ENCODE measurements at regions not wholly inside any gene's neighbourhood (a gene's known extent, or its start where the extent isn't known, plus 50 kb on each side); places are given as distances from the start of the nearest gene placed in this dataset.

DNA sequence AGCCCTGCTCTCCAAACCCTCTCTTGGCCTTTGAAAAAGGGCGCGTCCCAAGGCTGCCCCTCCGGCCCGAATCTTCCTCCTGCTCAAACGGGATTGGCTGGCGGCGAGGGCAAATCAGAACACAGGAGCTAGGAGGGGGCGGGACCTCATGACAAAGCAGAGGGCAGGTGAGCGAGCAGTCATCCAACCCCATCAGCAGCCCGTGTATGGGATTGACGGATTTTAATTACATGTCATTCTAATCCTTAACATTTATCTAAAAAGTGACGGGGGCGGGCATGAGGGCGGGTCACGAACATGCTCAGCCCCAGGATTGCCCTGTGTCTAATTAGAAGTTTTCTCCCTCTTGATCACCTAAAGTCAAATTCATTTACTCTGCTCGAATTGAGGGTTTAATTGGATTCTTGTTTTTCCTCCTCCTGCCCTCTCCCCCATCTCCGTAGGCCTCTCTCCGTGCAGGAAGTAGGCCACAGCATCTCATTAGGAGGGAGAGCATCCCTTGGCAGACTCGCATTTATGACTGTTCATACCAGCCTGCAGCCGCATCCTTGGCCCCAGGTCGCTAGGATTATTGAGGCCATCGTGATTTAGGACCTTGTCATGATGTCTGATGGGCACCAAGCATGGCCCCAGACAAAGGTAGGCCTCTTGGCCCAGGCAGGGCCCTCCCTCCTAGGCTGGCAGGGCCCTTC lies 147.1 kb downstream of the CHST1 start:
- DNase-seq, result peak; percentile 95
- Histone ChIP-seq H3K4me3 (ENCODE audit: insufficient read depth, low read depth, low read length) (no peak overlapping the region), H3K36me3 (replicated peaks; ENCODE audit: control insufficient read depth, insufficient read depth, low read length) (no peaks in the 10 kb centered on the region), H3K27me3 (ENCODE audit: control insufficient read depth, insufficient read depth, low read length) (no peaks in the 10 kb centered on the region)

DNA sequence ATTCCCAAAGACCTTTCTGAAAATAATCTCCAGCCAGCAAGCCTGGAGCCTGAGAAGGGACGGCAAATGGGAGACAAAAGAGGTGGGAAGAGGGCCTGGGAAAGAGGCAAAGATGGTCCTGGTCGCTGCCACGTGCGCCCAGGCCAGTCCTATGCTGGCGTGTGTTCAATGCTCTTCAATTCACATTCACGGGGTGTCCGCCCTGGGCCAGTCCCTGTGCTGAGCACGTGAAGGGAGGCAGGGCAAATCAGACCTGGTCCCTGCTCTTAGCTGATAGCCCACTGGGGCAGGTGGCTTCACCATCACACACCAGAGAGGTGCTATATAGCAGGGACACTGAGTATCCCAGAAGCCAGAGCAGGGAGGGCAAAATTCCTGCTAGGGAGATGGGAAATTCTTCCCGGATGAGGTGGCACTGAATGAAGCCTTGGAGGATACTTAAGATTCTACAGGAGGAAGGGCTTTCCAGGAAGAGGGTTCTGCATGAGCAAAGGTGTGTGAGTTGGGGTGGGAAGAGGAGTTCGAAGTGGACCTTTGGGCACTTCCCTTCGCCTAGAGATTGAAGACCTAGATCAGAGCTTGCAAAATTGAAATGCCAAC lies 148.2 kb downstream of the CHST1 start:
- no peak overlapping the region for H3K4me3 ChIP-seq (ENCODE audit: insufficient read depth, low read depth, low read length)
- H3K27me3 ChIP-seq (ENCODE audit: control insufficient read depth, insufficient read depth, low read length), result no peaks in the 10 kb centered on the region
- no peaks in the 10 kb centered on the region for H3K36me3 ChIP-seq (replicated peaks; ENCODE audit: control insufficient read depth, insufficient read depth, low read length)
- DNase-seq, result no peak

DNA sequence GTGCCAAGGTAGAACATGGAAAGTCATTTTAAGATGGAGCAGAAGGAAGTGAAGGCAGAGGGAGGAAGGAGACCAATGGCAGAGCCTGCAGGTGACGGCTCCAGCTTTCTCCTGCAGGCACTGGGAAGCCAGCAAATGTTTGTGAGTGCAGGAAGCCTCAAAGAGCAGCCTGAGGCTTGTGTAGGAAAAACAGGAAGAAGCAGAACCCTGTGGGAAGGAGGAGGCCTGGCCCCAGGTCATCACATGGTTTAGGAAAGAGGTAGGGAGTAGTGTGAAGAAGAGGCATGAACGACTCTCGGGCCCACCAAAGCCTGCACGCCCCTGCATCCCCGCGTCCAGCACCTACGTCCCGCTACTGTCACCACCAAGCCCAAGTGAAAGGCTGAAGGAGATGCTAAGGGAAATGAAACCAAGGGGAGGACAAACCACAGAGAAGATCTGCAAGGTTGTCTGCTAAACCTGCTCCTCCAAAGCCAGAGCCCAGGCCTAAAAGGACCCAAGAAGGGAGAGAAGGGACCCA lies 151.5 kb downstream of the CHST1 start:
- DNase-seq, result no peak
- no peaks in the 10 kb centered on the region for H3K36me3 ChIP-seq (replicated peaks; ENCODE audit: control insufficient read depth, insufficient read depth, low read length)

DNA sequence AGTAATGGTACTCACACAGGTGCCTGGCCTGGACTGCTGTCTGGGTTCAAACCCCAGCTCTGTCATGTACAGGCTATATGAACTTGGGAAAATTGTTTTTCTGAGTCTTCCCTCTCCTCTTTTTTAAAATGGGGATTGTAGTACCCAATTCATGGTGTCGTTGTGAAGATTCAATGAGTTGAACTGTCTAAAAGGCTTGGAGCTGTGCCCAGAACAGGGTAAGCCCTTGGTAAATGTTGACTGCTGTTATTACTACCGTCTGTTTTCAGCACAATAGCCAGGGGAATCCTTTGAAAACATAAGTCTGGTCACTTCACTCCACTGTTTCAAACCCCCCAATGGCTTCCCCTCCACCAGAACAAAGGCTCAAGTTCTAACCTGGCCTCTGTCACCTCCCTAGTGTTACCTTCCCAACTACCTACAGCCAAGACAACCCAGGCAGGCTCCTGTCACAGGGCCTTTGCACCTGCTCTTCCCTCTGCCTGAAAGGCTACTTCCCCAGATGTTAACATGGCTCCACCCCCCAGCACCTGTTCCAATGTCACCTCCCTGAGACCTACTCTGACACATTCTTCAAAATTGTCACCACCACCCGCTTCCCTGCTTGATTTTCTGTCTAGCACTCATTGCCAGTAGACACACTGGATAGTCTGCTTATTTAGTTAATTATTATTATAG lies 152.8 kb downstream of the CHST1 start:
- no peak overlapping the region for H3K4me3 ChIP-seq (ENCODE audit: insufficient read depth, low read depth, low read length)
- no peak for DNase-seq
- H3K27me3 ChIP-seq (ENCODE audit: control insufficient read depth, insufficient read depth, low read length), result no peaks in the 10 kb centered on the region
- no peaks in the 10 kb centered on the region for H3K36me3 ChIP-seq (replicated peaks; ENCODE audit: control insufficient read depth, insufficient read depth, low read length)

More for the DNA sequence above, 151.5 kb downstream of the CHST1 start:
- Histone ChIP-seq H3K27me3 (ENCODE audit: control insufficient read depth, insufficient read depth, low read length) (no peaks in the 10 kb centered on the region), H3K4me3 (ENCODE audit: insufficient read depth, low read depth, low read length) (no peak overlapping the region)

DNA sequence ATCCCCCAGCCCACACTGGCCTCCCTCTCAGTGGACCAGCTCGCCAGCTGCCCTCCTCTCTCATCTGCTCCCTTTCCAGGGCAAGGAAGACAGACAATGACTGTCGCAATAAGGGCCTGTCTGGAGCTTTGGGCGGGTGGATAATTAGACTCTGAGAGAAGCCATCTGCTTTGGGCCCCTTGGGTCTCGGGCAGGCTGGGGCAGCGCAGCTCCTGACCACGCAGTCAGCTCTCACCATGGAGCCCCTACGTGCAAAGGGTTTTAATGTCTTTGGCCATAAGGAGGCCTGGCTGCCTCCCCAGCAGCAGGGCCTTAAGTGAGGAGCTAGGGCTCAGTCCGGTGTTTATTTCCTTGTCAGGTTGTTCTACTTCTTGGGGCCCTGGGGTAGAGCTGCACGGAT lies 153.9 kb downstream of the CHST1 start:
- H3K36me3 ChIP-seq (replicated peaks; ENCODE audit: control insufficient read depth, insufficient read depth, low read length), result no peaks in the 10 kb centered on the region
- H3K4me3 ChIP-seq (ENCODE audit: insufficient read depth, low read depth, low read length), result no peak overlapping the region
- DNase-seq, result no peak
- no peaks in the 10 kb centered on the region for H3K27me3 ChIP-seq (ENCODE audit: control insufficient read depth, insufficient read depth, low read length)

DNA sequence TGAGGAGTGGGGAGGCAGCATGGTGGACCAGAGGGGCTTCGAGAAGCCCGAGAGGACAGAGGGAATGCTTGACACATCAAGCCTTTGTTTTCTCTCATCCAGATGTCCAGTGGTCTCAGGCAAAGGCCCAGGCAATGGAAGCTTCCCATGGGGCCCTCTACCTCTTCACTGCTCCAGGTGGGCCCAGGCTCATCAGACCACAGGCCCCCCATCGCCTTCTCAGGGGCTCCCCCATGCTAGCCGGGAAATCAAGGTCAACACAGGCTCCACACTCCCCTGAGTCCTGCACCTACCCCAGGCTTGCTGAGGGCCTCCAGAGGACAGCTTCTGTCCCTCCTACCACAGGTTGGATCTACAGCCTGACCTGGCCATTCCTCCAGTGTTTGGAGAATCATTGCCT lies 157.5 kb downstream of the CHST1 start:
- no peaks in the 10 kb centered on the region for H3K27me3 ChIP-seq (ENCODE audit: control insufficient read depth, insufficient read depth, low read length)
- no peak for DNase-seq
- H3K36me3 ChIP-seq (replicated peaks; ENCODE audit: control insufficient read depth, insufficient read depth, low read length), result no peaks in the 10 kb centered on the region
- H3K4me3 ChIP-seq (ENCODE audit: insufficient read depth, low read depth, low read length), result no peak overlapping the region

DNA sequence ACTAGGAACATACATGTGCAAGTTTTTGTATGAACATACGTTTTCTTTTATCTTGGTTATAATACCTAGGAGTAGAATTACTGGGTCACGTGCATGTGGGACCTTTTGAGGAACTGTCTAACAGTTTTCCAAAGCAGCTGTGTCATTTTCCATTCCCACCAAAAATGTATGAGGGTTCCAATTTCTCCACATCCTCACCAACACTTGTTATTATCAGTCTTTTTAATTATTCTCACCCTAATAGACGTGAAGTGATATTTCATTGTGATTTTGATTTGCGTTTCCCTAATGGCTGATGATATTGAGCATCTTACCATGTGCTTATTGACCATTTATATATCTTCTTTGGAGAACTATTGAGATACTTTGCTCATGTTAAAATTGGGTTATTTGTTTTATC lies 162.1 kb downstream of the CHST1 start:
- Histone ChIP-seq H3K4me3 (ENCODE audit: insufficient read depth, low read depth, low read length) (no peak overlapping the region), H3K27me3 (ENCODE audit: control insufficient read depth, insufficient read depth, low read length) (no peaks in the 10 kb centered on the region), H3K36me3 (replicated peaks; ENCODE audit: control insufficient read depth, insufficient read depth, low read length) (no peaks in the 10 kb centered on the region)
- no peak for DNase-seq

DNA sequence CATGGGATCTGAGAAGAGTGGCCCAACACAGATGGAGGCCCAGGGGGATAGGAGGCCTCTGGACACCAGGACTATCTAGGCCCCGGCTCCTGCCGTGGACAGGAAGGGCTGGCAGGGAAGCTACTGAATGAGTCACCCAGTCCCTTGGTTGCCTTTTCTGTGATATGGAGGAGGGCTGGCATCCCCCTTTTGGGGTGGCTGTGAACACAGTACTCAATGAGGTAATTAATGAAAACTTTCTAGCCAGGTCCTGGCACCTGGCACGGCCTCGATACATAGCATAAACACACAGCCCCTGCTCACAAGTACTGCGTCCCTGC lies 163.2 kb downstream of the CHST1 start:
- H3K27me3 ChIP-seq (ENCODE audit: control insufficient read depth, insufficient read depth, low read length), result no peaks in the 10 kb centered on the region
- DNase-seq, result no peak

DNA sequence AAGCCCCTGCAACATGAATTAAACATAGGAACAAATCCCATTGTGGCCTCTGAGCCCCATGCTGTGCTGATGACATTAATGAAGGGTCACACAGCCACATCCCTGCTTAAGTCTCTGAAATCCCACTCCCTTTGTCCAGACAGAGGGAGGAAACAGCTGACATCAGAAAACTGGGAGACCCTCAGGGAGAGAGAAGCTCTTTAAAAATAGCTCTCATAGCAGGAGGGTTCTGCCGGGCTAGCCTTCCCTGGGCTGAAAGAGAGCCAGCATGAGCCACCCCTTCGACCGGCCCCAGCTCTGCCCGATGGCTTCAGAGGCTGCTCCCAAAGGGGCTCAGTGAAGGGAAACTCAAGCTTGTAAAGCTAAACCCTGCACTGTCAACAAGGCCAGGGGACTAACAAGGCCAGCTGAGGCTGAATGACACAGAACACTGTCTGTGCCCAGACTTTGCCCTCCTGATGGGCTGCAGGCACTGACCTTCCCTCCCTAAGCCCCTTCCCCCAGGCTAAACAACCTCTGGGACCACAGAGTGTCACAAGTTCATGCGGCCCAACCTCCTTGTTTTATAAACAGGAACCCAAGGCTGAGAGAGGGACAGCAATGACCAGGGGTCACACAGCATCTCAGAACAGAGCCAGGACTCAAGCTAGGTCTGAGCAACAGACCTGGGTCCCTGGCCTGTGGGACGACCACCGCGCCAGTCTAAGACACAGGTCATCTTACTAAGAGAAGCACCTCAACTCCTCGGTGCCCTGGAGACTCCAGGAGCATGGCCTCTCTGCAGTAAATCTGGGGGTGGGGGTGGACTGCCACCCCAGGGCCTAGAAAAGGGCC lies 163.8 kb downstream of the CHST1 start:
- Histone ChIP-seq H3K36me3 (replicated peaks; ENCODE audit: control insufficient read depth, insufficient read depth, low read length) (no peaks in the 10 kb centered on the region), H3K27me3 (ENCODE audit: control insufficient read depth, insufficient read depth, low read length) (no peaks in the 10 kb centered on the region), H3K4me3 (ENCODE audit: insufficient read depth, low read depth, low read length) (no peak overlapping the region)
- DNase-seq, result no peak

More for the DNA sequence above, 163.2 kb downstream of the CHST1 start:
- Histone ChIP-seq H3K36me3 (replicated peaks; ENCODE audit: control insufficient read depth, insufficient read depth, low read length) (no peaks in the 10 kb centered on the region), H3K4me3 (ENCODE audit: insufficient read depth, low read depth, low read length) (no peak overlapping the region)

DNA sequence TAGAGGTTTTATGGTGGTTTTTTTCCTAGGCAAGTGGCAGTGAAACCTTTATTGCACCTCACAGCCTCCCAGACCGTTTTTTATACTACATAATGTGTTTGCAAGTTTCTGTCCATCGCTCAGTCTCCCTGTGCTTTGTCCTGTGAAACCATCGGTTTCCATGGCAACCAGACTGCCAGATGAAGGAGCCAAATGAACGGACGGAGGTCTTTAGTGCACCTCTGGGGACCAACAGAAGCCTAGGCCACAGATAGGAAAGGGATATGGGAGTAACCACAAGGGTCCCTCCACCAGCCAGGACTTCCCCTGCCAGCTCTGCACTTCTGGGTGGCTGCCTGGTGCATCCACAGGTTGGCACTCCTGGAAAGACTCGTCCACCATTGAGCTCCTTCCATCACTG lies 165.0 kb downstream of the CHST1 start:
- Histone ChIP-seq H3K27me3 (ENCODE audit: control insufficient read depth, insufficient read depth, low read length) (no peaks in the 10 kb centered on the region), H3K36me3 (replicated peaks; ENCODE audit: control insufficient read depth, insufficient read depth, low read length) (no peaks in the 10 kb centered on the region), H3K4me3 (ENCODE audit: insufficient read depth, low read depth, low read length) (no peak overlapping the region)
- no peak for DNase-seq

DNA sequence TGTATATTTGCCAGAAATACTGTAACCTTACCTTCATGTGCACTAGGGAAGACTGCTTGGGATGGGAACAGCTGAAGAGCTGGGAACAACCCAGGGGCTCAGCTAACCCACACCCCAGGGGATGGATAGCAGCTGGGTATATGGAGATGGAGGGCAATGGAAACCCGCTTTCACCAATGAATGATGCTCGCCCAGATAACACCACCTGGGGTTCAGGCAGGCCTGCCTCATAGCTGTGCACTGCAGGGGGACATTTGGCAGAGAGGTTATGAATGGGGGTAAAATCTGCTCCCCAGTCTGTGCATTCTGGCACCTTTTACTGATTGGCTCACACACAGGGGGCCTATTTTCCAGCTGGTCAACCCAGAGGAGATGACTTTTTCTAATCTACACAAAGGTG lies 170.7 kb downstream of the CHST1 start:
- Histone ChIP-seq H3K4me3 (ENCODE audit: insufficient read depth, low read depth, low read length) (no peak overlapping the region), H3K36me3 (replicated peaks; ENCODE audit: control insufficient read depth, insufficient read depth, low read length) (no peaks in the 10 kb centered on the region), H3K27me3 (ENCODE audit: control insufficient read depth, insufficient read depth, low read length) (no peaks in the 10 kb centered on the region)
- DNase-seq, result no peak

DNA sequence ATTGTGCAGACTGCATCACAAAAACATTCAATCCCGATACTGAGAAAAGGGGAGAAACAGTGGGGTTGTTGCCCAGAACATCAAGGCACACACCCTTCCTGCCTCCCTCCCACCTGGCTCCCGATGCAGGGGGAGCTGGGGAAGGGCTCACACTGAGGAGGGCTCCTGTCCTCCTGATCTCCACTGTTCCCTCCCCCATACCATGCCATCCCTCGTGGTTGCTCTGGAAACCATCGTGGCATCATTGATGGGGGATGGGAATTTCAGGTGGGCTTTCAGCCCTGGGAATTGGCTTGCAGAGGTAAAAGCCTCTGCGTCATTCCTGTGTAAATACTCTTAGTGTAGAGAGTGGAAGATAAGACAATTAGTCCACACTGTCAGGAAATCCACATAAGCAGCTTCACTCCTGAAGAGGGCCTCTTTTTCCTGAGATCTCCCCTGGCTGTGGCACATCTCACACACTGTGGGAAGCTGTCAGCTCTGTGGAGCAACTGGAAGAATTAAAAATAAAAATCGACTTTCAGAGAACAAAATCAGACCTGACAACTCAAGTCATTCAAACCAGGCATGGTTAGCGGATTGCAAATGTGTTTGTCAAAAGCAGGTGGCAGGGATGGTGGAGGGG lies 176.0 kb downstream of the CHST1 start:
- no peaks in the 10 kb centered on the region for H3K36me3 ChIP-seq (replicated peaks; ENCODE audit: control insufficient read depth, insufficient read depth, low read length)
- H3K27me3 ChIP-seq (ENCODE audit: control insufficient read depth, insufficient read depth, low read length), result no peaks in the 10 kb centered on the region
- peak; percentile 41 for DNase-seq
- H3K4me3 ChIP-seq (ENCODE audit: insufficient read depth, low read depth, low read length), result no peak overlapping the region

DNA sequence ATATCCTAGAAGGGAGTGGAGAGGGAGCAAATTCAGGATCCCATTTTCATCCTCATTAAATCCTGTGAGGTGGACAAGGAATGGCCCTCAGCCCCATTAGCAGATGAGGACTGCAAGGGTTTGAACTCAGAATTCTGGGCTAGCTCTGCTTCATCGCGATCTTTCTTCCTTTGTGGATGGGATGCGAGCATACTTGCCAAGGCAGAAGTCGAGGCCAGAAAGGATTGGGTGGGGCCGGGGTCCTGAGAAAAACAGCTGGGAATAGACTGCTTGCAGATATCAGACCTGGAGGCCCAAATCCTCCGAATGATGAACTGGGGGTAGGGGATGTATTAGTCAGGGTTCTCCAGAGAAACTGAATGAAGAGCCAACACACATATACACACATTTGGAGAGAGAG lies 179.0 kb downstream of the CHST1 start:
- DNase-seq, result no peak
- H3K4me3 ChIP-seq (ENCODE audit: insufficient read depth, low read depth, low read length), result no peak overlapping the region

DNA sequence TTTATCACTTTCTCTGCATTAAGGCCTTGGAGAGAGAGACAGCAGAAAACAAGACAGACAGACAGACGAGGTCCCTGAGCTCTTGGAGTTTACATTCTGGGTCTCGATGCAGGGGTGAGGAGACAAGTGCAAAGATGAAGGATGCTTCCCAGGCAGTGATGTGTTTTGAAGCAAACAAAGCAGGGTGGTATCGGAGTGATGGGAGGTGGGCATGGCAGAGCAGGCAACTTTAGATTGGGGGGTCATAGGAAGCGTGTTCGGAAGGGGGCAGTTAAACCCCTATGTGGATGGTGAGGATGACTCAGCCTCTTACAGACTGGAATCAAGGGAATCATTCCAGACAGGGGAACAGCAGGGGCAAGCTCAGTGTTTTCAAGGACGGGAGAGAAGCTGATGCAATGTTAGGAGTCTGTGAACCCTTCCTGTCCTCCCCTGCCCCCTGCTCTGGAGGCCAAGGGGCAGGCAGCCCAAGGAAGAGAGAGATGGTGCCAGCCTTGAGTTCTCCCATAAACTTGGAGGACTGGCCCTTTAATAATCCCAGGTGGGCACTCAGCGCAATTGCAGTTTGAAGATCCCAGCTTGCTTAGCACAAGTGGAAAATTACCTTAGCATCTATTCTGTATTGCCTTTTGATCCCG lies 180.2 kb downstream of the CHST1 start:
- Histone ChIP-seq H3K27me3 (ENCODE audit: control insufficient read depth, insufficient read depth, low read length) (no peaks in the 10 kb centered on the region), H3K4me3 (ENCODE audit: insufficient read depth, low read depth, low read length) (no peak overlapping the region), H3K36me3 (replicated peaks; ENCODE audit: control insufficient read depth, insufficient read depth, low read length) (no peaks in the 10 kb centered on the region)
- DNase-seq, result no peak

More for the DNA sequence above, 179.0 kb downstream of the CHST1 start:
- H3K27me3 ChIP-seq (ENCODE audit: control insufficient read depth, insufficient read depth, low read length), result no peaks in the 10 kb centered on the region
- no peaks in the 10 kb centered on the region for H3K36me3 ChIP-seq (replicated peaks; ENCODE audit: control insufficient read depth, insufficient read depth, low read length)
